H1 (cell line): ENCODE measurements at regions not wholly inside any gene's neighbourhood (a gene's known extent, or its start where the extent isn't known, plus 50 kb on each side); places are given as distances from the start of the nearest gene placed in this dataset.

Source experiments
- CEBPB ChIP-seq: IDR thresholded peaks from 2 replicates; pipeline ENCODE4 v1.6.1; 2012; ENCODE audit warnings: low read depth, low read length
- EP300 ChIP-seq, 2 experiments: IDR thresholded peaks; 1 replicate in 1 of 2; 2 replicates in 1 of 2; pipeline ENCODE4 v1.6.1; 2011 to 2012; ENCODE audit warnings: low read depth in 2 of 2, low read length in 2 of 2, mild to moderate bottlenecking in 2 of 2, borderline replicate concordance in 1 of 2, inconsistent platforms in 1 of 2, moderate library complexity in 1 of 2
- JUN ChIP-seq: IDR thresholded peaks from 2 replicates; pipeline ENCODE4 v1.6.1; 2011; ENCODE audit warnings: low read depth, mild to moderate bottlenecking, improper control_type of control experiment, low read length
- NRF1 ChIP-seq: IDR thresholded peaks from 2 replicates; pipeline ENCODE4 v1.6.1; 2011; ENCODE audit warnings: mild to moderate bottlenecking, low read depth, low read length, improper control_type of control experiment
- SUZ12 ChIP-seq: fragments of 200-600 bp; sonication (generic); IDR thresholded peaks from 2 replicates; pipeline ENCODE4 v1.6.1; 2012; ENCODE audit warnings: mild to moderate bottlenecking, inconsistent platforms, low read length, moderate library complexity, mixed read lengths
- TCF12 ChIP-seq: IDR thresholded peaks from 2 replicates; pipeline ENCODE4 v1.6.1; 2011; ENCODE audit warnings: low read depth, mild to moderate bottlenecking, low read length
- TF ChIP-seq, protein P1 (sequence below), 3 experiments: IDR thresholded peaks; 1 replicate in 2 of 3; 2 replicates in 1 of 3; pipeline versions ENCODE4 v1.5.1 to v1.6.1; 2011; ENCODE audit warnings: low read length in 3 of 3, mild to moderate bottlenecking in 3 of 3, inconsistent platforms in 2 of 3, low read depth in 1 of 3, moderate library complexity in 1 of 3; ENCODE audit not compliant: insufficient read depth in 1 of 3; ENCODE audit errors: control extremely low read depth in 1 of 3

DNA sequence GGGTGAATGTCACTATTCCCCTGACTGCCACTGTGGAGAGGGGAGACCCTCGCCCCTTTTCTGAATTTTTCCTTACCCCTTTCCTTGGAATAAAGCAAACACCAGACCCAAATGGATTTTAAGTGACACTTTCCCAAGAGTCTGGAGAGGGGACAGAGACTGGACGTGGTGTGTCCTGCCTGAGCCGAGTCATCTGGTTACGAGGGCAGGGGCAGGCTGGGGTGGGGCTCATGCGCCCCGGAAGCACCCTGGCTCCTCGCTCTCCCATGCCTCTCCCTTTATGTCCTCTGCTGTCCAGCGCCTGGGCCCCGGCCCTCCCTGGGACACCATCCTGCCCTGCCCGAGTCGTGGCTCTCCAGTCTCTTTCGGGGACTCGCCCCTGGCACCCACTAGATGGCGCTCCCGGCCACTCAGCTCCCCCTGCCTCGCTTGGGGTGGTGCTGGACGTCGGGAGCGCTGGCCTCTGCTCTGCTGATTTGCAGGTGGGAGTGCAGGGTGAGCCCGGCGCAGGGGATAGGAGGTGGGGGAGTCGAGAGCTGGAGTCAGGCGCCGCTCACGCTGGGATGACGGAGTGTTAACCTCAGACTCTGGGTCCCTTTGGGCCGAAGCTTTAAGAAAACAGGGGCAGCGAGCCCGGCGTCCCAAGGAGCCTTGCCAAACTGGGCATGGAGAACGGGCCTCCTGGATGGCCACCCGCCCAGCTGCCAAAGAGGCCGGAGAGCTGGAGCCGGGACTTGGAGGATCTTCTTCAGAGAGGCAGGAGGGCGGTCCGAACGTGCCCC is 89.8 kb downstream of the RPS6KA4 start (continued):
- TF ChIP-seq, protein P1, sequence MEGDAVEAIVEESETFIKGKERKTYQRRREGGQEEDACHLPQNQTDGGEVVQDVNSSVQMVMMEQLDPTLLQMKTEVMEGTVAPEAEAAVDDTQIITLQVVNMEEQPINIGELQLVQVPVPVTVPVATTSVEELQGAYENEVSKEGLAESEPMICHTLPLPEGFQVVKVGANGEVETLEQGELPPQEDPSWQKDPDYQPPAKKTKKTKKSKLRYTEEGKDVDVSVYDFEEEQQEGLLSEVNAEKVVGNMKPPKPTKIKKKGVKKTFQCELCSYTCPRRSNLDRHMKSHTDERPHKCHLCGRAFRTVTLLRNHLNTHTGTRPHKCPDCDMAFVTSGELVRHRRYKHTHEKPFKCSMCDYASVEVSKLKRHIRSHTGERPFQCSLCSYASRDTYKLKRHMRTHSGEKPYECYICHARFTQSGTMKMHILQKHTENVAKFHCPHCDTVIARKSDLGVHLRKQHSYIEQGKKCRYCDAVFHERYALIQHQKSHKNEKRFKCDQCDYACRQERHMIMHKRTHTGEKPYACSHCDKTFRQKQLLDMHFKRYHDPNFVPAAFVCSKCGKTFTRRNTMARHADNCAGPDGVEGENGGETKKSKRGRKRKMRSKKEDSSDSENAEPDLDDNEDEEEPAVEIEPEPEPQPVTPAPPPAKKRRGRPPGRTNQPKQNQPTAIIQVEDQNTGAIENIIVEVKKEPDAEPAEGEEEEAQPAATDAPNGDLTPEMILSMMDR (IDR thresholded peaks at IDR 0.05; ENCODE audit: control extremely low read depth in 1 of 3, insufficient read depth in 1 of 3, low read depth in 1 of 3, low read length in 3 of 3) = peak; percentile 79 to 91 (median 83)
- no peak for TF ChIP-seq JUN
- TF ChIP-seq SUZ12 = 0 out of 2 replicates have a peak, but pooled peaks have one; percentile 8
- TF ChIP-seq EP300 (IDR thresholded peaks at IDR 0.05; ENCODE audit: borderline replicate concordance in 1 of 2, low read depth in 2 of 2, low read length in 2 of 2) = no peak
- no peak for TF ChIP-seq CEBPB
- no peak for TF ChIP-seq NRF1
- TF ChIP-seq TCF12 = no peak
